ENCODE measurements at regions not wholly inside any gene's neighbourhood (a gene's known extent, or its start where the extent isn't known, plus 50 kb on each side); places are given as distances from the start of the nearest gene placed in this dataset.

DNA sequence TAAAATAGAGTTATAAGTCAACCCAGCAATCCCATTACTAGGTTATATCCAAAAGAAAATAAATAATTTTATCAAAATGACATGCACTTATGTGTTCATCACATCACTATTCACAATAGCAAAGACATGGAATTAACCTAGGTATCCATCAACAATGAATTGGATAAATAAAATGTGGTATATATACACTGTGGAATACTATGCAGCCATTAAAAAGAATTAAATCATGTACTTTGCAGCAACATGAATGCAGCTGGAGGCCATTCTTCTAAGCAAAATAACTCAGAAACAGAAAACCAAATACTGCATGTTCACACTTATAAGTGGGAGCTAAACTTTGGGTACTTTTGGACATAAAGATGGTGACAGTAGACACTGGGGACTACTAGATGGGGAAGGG lies 626.0 kb downstream of the ADCYAP1 start:
- FAIRE-seq, result no peak
- intact Hi-C loops (cut with DNase I), result no loop called here
- TF ChIP-seq, protein P1, sequence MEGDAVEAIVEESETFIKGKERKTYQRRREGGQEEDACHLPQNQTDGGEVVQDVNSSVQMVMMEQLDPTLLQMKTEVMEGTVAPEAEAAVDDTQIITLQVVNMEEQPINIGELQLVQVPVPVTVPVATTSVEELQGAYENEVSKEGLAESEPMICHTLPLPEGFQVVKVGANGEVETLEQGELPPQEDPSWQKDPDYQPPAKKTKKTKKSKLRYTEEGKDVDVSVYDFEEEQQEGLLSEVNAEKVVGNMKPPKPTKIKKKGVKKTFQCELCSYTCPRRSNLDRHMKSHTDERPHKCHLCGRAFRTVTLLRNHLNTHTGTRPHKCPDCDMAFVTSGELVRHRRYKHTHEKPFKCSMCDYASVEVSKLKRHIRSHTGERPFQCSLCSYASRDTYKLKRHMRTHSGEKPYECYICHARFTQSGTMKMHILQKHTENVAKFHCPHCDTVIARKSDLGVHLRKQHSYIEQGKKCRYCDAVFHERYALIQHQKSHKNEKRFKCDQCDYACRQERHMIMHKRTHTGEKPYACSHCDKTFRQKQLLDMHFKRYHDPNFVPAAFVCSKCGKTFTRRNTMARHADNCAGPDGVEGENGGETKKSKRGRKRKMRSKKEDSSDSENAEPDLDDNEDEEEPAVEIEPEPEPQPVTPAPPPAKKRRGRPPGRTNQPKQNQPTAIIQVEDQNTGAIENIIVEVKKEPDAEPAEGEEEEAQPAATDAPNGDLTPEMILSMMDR (IDR thresholded peaks at IDR 0.05; ENCODE audit: borderline replicate concordance, extremely low read depth, insufficient read depth), result no peak
- Histone ChIP-seq H3K36me3 (ENCODE audit: control insufficient read depth in 2 of 3, insufficient read depth in 3 of 3, low read length in 3 of 3) (no peaks in the 10 kb centered on the region), H3K4me1 (ENCODE audit: control insufficient read depth in 2 of 3, insufficient read depth in 2 of 3, low read depth in 1 of 3, low read length in 3 of 3) (no peaks in the 10 kb centered on the region), H3K27ac (ENCODE audit: low read depth in 2 of 2, low read length in 2 of 2) (no peak overlapping the region), H3K27me3 (ENCODE audit: control insufficient read depth, insufficient read depth, low read length) (no peaks in the 10 kb centered on the region), H3K9me3 (ENCODE audit: control insufficient read depth in 2 of 3, insufficient read depth in 1 of 3, low read length in 3 of 3) (no peaks in the 10 kb centered on the region), H3K4me3 (ENCODE audit: low read length in 3 of 3) (no peak overlapping the region), H3K9ac (ENCODE audit: low read length in 3 of 3) (no peak overlapping the region)
- DNase-seq, result no peak

DNA sequence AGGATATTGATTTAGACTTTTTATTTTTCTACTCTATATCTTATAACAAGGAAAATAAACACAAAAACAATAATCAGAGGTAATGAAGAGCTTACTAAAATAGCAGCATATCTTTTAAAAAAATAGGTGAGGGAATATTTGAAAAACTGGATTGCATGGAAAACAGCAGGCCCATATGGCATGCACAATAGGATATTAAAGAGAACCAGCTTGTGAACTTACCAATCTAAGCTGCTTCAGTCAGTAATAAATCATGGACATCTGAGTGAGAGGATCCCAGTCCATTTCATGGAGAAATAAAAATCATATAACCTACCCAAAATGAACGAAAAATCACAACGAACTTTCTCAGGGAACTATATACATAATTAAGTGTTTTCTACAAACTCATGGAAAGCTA lies 634.6 kb downstream of the ADCYAP1 start:
- Histone ChIP-seq H3K27ac (ENCODE audit: low read depth in 2 of 2, low read length in 2 of 2) (no peak overlapping the region), H3K9ac (ENCODE audit: low read length in 3 of 3) (no peak overlapping the region), H3K4me1 (ENCODE audit: control insufficient read depth in 2 of 3, insufficient read depth in 2 of 3, low read depth in 1 of 3, low read length in 3 of 3) (no peaks in the 10 kb centered on the region), H3K27me3 (ENCODE audit: control insufficient read depth, insufficient read depth, low read length) (no peaks in the 10 kb centered on the region), H3K9me3 (ENCODE audit: control insufficient read depth in 2 of 3, insufficient read depth in 1 of 3, low read length in 3 of 3) (no peaks in the 10 kb centered on the region), H3K36me3 (ENCODE audit: control insufficient read depth in 2 of 3, insufficient read depth in 3 of 3, low read length in 3 of 3) (no peaks in the 10 kb centered on the region), H3K4me3 (ENCODE audit: low read length in 3 of 3) (no peak overlapping the region)
- TF ChIP-seq, protein P1 (IDR thresholded peaks at IDR 0.05; ENCODE audit: borderline replicate concordance, extremely low read depth, insufficient read depth), result no peak
- intact Hi-C loops (cut with DNase I), result no loop called here
- DNase-seq (no peak), FAIRE-seq (no peak)

DNA sequence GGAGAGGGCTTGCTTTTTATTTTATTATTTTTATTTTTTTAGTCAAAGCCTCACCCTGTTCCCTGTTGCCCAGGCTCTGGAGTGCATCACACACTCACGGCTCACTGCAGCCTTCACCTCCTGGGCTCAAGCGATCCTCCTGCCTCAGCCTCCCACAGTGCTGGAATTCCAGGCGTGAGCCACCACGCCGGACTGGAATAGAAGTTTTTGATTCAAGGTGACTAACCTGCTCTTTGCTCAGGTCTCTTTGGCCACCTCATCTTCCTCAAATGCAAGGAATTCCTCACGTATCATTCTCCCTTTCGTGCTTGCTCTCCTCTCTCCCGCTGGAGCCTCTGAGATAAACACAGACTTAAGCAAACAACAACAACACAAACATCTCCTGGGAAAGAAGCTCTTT lies 636.8 kb downstream of the ADCYAP1 start:
- Histone ChIP-seq H3K9ac (ENCODE audit: low read length in 3 of 3) (no peak overlapping the region), H3K4me1 (ENCODE audit: control insufficient read depth in 2 of 3, insufficient read depth in 2 of 3, low read depth in 1 of 3, low read length in 3 of 3) (no peaks in the 10 kb centered on the region), H3K27ac (ENCODE audit: low read depth in 2 of 2, low read length in 2 of 2) (no peak overlapping the region), H3K9me3 (ENCODE audit: control insufficient read depth in 2 of 3, insufficient read depth in 1 of 3, low read length in 3 of 3) (no peaks in the 10 kb centered on the region), H3K4me3 (ENCODE audit: low read length in 3 of 3) (no peak overlapping the region), H3K27me3 (ENCODE audit: control insufficient read depth, insufficient read depth, low read length) (no peaks in the 10 kb centered on the region), H3K36me3 (ENCODE audit: control insufficient read depth in 2 of 3, insufficient read depth in 3 of 3, low read length in 3 of 3) (no peaks in the 10 kb centered on the region)
- intact Hi-C loops (cut with DNase I), result no loop called here
- TF ChIP-seq, protein P1 (IDR thresholded peaks at IDR 0.05; ENCODE audit: borderline replicate concordance, extremely low read depth, insufficient read depth), result no peak
- DNase-seq (no peak), FAIRE-seq (no peak)

DNA sequence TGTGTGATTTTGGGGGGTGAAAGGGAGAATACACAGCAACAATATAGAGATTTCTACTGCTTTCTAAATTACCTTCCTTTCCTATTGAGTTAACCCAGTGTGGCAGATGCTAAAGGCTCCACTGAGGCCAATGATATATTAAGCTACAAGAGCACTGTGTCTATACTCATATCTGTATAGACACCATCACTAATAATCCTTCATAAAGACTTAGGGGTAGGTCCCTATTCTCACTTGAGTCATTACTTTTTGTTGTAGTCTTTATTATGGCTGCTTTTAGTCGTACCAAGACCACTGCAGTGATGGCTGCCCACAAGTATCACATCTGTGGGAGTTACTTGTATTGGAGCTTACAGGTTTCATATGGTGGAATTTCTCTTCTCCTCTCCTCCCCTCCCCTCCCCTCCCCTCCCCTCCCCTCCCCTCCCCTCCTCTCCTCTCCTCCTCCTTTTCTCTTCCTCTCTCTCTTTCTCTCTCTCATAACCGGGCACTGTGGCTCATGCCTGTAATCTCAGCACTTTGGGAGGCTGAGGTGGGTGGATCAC lies 637.6 kb downstream of the ADCYAP1 start:
- TF ChIP-seq, protein P1 (IDR thresholded peaks at IDR 0.05; ENCODE audit: borderline replicate concordance, extremely low read depth, insufficient read depth), result no peak
- FAIRE-seq, result no peak
- no peaks in the 10 kb centered on the region for H3K36me3 ChIP-seq (ENCODE audit: control insufficient read depth in 2 of 3, insufficient read depth in 3 of 3, low read length in 3 of 3)
- no peak for DNase-seq
- no peaks in the 10 kb centered on the region for H3K4me1 ChIP-seq (ENCODE audit: control insufficient read depth in 2 of 3, insufficient read depth in 2 of 3, low read depth in 1 of 3, low read length in 3 of 3)
- H3K27me3 ChIP-seq (ENCODE audit: control insufficient read depth, insufficient read depth, low read length), result no peaks in the 10 kb centered on the region
- H3K9ac ChIP-seq (ENCODE audit: low read length in 3 of 3), result no peak overlapping the region
- no peaks in the 10 kb centered on the region for H3K9me3 ChIP-seq (ENCODE audit: control insufficient read depth in 2 of 3, insufficient read depth in 1 of 3, low read length in 3 of 3)
- intact Hi-C loops (cut with DNase I), result no loop called here
- no peak overlapping the region for H3K27ac ChIP-seq (ENCODE audit: low read depth in 2 of 2, low read length in 2 of 2)
- no peak overlapping the region for H3K4me3 ChIP-seq (ENCODE audit: low read length in 3 of 3)

Data from kidney (tissue), 13 donors.